ENCODE measurements at regions not wholly inside any gene's neighbourhood (a gene's known extent, or its start where the extent isn't known, plus 50 kb on each side); places are given as distances from the start of the nearest gene placed in this dataset.

- no peak for TF ChIP-seq TCF4 (CRISPR knock-in tag; IDR thresholded peaks at IDR 0.05; ENCODE audit: borderline replicate concordance)
- no peak for TF ChIP-seq ESRRG (CRISPR knock-in tag; IDR thresholded peaks at IDR 0.05)
- TF ChIP-seq OSR1 (CRISPR knock-in tag; IDR thresholded peaks at IDR 0.05): no peak
- TF ChIP-seq ZC3H10 (CRISPR knock-in tag; IDR thresholded peaks at IDR 0.05): no peak
- no peak for TF ChIP-seq CSRNP3 (CRISPR knock-in tag; IDR thresholded peaks at IDR 0.05)
- no peak for TF ChIP-seq TOX (CRISPR knock-in tag; IDR thresholded peaks at IDR 0.05; ENCODE audit: borderline replicate concordance)
- no peak for TF ChIP-seq ISL1 (CRISPR knock-in tag; IDR thresholded peaks at IDR 0.05)
- no peak for TF ChIP-seq ZNF565 (CRISPR knock-in tag; conservative IDR thresholded peaks at IDR 0.05; ENCODE audit: low read depth)
- ATAC-seq: no peak
Observed at GRCh38 chr1:94672934-94673333, 131.4 kb upstream of the F3 start.

DNA sequence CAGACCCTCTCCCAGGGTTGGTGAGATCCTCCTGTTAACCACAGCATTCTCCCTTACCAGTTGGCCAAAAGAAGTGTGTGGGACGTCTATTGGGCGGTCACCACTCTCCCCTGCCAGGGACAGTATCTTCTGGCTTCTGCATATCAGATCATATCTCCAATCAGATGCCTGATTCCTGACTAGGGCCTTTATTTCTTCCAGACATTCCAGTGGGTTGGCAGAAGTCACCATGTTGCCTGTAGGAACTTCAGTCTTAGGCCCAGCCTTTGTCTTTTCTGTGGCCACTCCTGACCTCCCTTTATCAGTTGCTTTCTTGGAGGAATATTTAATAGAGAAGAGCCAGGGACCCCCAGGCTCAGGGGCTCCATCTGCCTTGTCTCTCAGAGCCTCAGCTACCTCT lies 130.4 kb upstream of the F3 start:
- ATAC-seq: no peak
- no peak for TF ChIP-seq CSRNP3 (CRISPR knock-in tag; IDR thresholded peaks at IDR 0.05)
- TF ChIP-seq OSR1 (CRISPR knock-in tag; IDR thresholded peaks at IDR 0.05): no peak
- TF ChIP-seq CREB5 (CRISPR knock-in tag; IDR thresholded peaks at IDR 0.05; ENCODE audit: low read depth): no peak
- TF ChIP-seq ARNTL (CRISPR knock-in tag; IDR thresholded peaks at IDR 0.05; ENCODE audit: borderline replicate concordance, low read depth): no peak
- no peak for TF ChIP-seq ZNF70 (CRISPR knock-in tag; IDR thresholded peaks at IDR 0.05)
- TF ChIP-seq ISL1 (CRISPR knock-in tag; IDR thresholded peaks at IDR 0.05): no peak
- no peak for TF ChIP-seq ZC3H10 (CRISPR knock-in tag; IDR thresholded peaks at IDR 0.05)
- TF ChIP-seq ESRRG (CRISPR knock-in tag; IDR thresholded peaks at IDR 0.05): no peak
- TF ChIP-seq PATZ1 (CRISPR knock-in tag; IDR thresholded peaks at IDR 0.05; ENCODE audit: borderline replicate concordance): no peak
- TF ChIP-seq TCF4 (CRISPR knock-in tag; IDR thresholded peaks at IDR 0.05; ENCODE audit: borderline replicate concordance): no peak

GRCh38 chr1:94670273-94670672 lies 128.7 kb upstream of the F3 start:
- TF ChIP-seq RARB (CRISPR knock-in tag; IDR thresholded peaks at IDR 0.05) (no peak), CSDC2 (CRISPR knock-in tag; IDR thresholded peaks at IDR 0.05) (no peak), ZFP3 (CRISPR knock-in tag; IDR thresholded peaks at IDR 0.05) (no peak), ARNTL (CRISPR knock-in tag; IDR thresholded peaks at IDR 0.05; ENCODE audit: borderline replicate concordance, low read depth) (no peak), ZC3H10 (CRISPR knock-in tag; IDR thresholded peaks at IDR 0.05) (no peak), ZNF70 (CRISPR knock-in tag; IDR thresholded peaks at IDR 0.05) (no peak), ISL1 (CRISPR knock-in tag; IDR thresholded peaks at IDR 0.05) (no peak), ZFP30 (CRISPR knock-in tag; IDR thresholded peaks at IDR 0.05) (no peak), SNAI2 (CRISPR knock-in tag; IDR thresholded peaks at IDR 0.05) (no peak), CSRNP3 (CRISPR knock-in tag; IDR thresholded peaks at IDR 0.05) (no peak), GLIS3 (CRISPR knock-in tag; IDR thresholded peaks at IDR 0.05) (no peak), ESRRG (CRISPR knock-in tag; IDR thresholded peaks at IDR 0.05) (no peak)
- TF ChIP-seq, protein P1, sequence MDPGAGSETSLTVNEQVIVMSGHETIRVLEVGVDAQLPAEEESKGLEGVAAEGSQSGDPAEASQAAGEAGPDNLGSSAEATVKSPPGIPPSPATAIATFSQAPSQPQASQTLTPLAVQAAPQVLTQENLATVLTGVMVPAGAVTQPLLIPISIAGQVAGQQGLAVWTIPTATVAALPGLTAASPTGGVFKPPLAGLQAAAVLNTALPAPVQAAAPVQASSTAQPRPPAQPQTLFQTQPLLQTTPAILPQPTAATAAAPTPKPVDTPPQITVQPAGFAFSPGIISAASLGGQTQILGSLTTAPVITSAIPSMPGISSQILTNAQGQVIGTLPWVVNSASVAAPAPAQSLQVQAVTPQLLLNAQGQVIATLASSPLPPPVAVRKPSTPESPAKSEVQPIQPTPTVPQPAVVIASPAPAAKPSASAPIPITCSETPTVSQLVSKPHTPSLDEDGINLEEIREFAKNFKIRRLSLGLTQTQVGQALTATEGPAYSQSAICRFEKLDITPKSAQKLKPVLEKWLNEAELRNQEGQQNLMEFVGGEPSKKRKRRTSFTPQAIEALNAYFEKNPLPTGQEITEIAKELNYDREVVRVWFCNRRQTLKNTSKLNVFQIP (CRISPR knock-in tag; IDR thresholded peaks at IDR 0.05; ENCODE audit: borderline replicate concordance, low read depth): no peak
- ATAC-seq: no peak
